Peyer's patch (tissue), 4 donors: ENCODE measurements at regions not wholly inside any gene's neighbourhood (a gene's known extent, or its start where the extent isn't known, plus 50 kb on each side); places are given as distances from the start of the nearest gene placed in this dataset.
"Not testable (repeated sequence)": the region's sequence is repeated elsewhere in the genome, so short reads cannot be mapped to it uniquely, and the experiment has no call there.

Source experiments
- DNase-seq, 3 donors: peaks; one replicate each; pipeline ENCODE4 v3.0.0-alpha.2; 2017 to 2019
- H3K27ac ChIP-seq, 4 donors: fragments of 200-600 bp; sonication (generic); one replicate each; pipeline ENCODE4 v1.5.1; 2016 to 2019
- H3K27me3 ChIP-seq, 2 donors: fragments of 200-600 bp; sonication (generic); one replicate each; pipeline ENCODE4 v1.5.1; 2019
- H3K36me3 ChIP-seq, 3 donors: fragments of 200-600 bp; sonication (generic); one replicate each; pipeline ENCODE4 v1.5.1; 2016 to 2019
- H3K4me1 ChIP-seq, 4 donors: fragments of 200-600 bp; sonication (generic); one replicate each; pipeline ENCODE4 v1.5.1; 2016 to 2019
- H3K4me3 ChIP-seq, 4 donors: fragments of 200-600 bp; sonication (generic); 1 replicate in 3 of 4; 2 replicates in 1 of 4; pipeline ENCODE4 v1.5.1; 2016 to 2019; ENCODE audit warnings: mild to moderate bottlenecking in 1 of 4
- H3K9me3 ChIP-seq, 4 donors: fragments of 200-600 bp; sonication (generic); one replicate each; pipeline ENCODE4 v1.5.1; 2016 to 2019; ENCODE audit warnings: mild to moderate bottlenecking in 1 of 4
- POLR2A ChIP-seq, 2 donors: fragments of 450-650 bp; IDR thresholded peaks; one replicate each; pipeline ENCODE4 v1.5.1; 2017; ENCODE audit warnings: antibody characterized with exemption in 2 of 2, mild to moderate bottlenecking in 2 of 2, moderate library complexity in 2 of 2
- TF ChIP-seq, protein P1 (sequence below), 6 experiments: fragments of 450-650 bp in 4 of 6; fragments of 200-600 bp in 2 of 6; sonication (generic) in 1 of 6; IDR thresholded peaks; one replicate each; pipeline ENCODE4 v1.5.1; 2017 to 2019; ENCODE audit warnings: antibody characterized with exemption in 6 of 6, mild to moderate bottlenecking in 3 of 6, moderate library complexity in 1 of 6

DNA sequence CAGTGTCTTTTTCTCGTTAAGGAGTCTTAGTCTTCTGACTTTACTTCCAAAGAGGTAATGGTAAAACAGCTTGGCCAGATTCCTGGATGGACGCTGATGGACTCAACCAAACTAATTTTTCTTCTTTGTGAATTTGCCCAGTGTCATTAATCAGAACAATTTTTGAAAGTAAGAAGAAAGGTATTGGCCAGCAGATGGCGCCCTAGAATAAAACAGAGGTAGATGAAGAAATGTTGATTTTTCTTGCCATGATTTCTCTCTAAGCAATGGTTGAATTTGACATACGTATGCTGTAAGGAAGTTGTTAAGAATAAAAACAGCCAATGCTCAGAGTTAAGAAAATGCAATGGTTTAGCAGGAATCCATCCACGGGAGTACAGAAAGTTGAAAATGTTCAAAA is 500.0 kb downstream of the DIRAS2 start:
- Histone ChIP-seq H3K4me1 (no peaks in the 10 kb centered on the region), H3K27me3 (no peaks in the 10 kb centered on the region), H3K27ac (no peak overlapping the region), H3K36me3 (no peaks in the 10 kb centered on the region), H3K9me3 (no peaks in the 10 kb centered on the region), H3K4me3 (no peak overlapping the region)
- peak in 2 of 3 donors; percentile 74 to 87 for DNase-seq
- TF ChIP-seq POLR2A (IDR thresholded peaks at IDR 0.05), result no peak
- TF ChIP-seq, protein P1, sequence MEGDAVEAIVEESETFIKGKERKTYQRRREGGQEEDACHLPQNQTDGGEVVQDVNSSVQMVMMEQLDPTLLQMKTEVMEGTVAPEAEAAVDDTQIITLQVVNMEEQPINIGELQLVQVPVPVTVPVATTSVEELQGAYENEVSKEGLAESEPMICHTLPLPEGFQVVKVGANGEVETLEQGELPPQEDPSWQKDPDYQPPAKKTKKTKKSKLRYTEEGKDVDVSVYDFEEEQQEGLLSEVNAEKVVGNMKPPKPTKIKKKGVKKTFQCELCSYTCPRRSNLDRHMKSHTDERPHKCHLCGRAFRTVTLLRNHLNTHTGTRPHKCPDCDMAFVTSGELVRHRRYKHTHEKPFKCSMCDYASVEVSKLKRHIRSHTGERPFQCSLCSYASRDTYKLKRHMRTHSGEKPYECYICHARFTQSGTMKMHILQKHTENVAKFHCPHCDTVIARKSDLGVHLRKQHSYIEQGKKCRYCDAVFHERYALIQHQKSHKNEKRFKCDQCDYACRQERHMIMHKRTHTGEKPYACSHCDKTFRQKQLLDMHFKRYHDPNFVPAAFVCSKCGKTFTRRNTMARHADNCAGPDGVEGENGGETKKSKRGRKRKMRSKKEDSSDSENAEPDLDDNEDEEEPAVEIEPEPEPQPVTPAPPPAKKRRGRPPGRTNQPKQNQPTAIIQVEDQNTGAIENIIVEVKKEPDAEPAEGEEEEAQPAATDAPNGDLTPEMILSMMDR (IDR thresholded peaks at IDR 0.05), result peak; percentile 44 to 79 (median 70)

DNA sequence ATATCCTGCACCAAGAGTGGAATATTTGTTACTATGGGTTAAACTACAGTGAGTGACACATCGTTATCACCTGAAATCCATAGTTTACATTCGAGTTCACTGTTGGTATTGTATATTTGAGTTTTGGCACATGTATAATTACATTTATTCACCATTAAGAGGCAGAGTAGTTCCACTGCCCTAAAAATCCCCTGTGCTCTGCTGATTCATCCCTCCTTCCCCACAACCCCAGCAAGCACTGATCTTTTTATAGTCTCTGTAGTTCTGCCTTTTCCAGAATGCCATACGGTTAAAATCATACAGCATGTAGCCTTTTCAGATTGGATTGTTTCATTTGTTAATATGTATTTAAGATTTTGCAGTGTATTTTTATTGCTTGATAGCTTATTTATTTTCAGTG is 495.2 kb downstream of the DIRAS2 start:
- H3K4me1 ChIP-seq, result no peaks in the 10 kb centered on the region
- H3K9me3 ChIP-seq, result no peaks in the 10 kb centered on the region
- no peaks in the 10 kb centered on the region for H3K36me3 ChIP-seq
- no peak overlapping the region for H3K27ac ChIP-seq
- no peak overlapping the region for H3K4me3 ChIP-seq
- TF ChIP-seq, protein P1 (IDR thresholded peaks at IDR 0.05), result no peak
- TF ChIP-seq POLR2A (IDR thresholded peaks at IDR 0.05), result no peak
- H3K27me3 ChIP-seq, result no peaks in the 10 kb centered on the region
- no peak for DNase-seq

DNA sequence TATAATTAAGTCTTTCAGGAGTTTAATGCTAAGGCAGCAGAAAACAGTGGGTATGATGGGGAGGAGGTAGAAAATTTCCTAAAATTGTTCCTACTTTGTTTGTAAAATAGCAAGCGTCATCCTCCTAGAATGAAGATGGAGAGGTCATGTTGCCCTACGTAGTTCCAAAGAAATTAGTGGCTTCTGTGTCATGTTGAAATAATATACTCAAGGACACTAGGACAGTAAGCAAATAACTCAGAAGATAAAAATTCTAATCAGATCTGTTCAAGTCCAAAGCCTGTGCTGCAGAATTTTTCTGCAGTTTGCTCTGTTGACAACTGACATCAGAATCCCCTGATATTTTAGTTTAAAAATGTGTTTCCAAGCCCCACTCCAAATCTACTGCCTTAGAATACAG is 486.3 kb downstream of the DIRAS2 start:
- H3K36me3 ChIP-seq, result no peaks in the 10 kb centered on the region
- H3K27ac ChIP-seq, result no peak overlapping the region
- H3K27me3 ChIP-seq, result no peaks in the 10 kb centered on the region
- no peak for DNase-seq
- H3K9me3 ChIP-seq, result no peaks in the 10 kb centered on the region
- H3K4me1 ChIP-seq, result no peaks in the 10 kb centered on the region
- TF ChIP-seq, protein P1 (IDR thresholded peaks at IDR 0.05), result no peak
- TF ChIP-seq POLR2A (IDR thresholded peaks at IDR 0.05), result no peak
- H3K4me3 ChIP-seq, result no peak overlapping the region

DNA sequence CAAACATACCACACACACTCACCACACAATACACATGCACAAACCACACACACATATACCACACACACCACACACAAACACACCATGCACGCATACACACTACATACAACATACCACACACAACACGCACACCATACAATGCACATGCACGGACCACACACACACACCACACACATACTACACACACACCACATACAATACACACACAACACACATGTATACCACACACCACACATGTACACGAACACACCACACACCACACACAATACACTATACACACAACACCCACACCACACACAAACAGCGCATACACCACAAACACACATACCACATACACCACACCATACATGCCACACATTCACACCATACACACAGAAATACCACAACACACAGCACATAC is 480.3 kb downstream of the DIRAS2 start:
- Histone ChIP-seq H3K4me3 (no peak overlapping the region), H3K27ac (peak overlapping the region in 1 of 4 donors; percentile 56), H3K27me3 (no peaks in the 10 kb centered on the region), H3K36me3 (no peaks in the 10 kb centered on the region), H3K4me1 (peaks cover 0 to 4% (median 0%) of the 10 kb centered on the region in 4 donors), H3K9me3 (no peaks in the 10 kb centered on the region)
- DNase-seq, result no peak
- TF ChIP-seq, protein P1 (IDR thresholded peaks at IDR 0.05), result no peak
- TF ChIP-seq POLR2A (IDR thresholded peaks at IDR 0.05), result no peak

DNA sequence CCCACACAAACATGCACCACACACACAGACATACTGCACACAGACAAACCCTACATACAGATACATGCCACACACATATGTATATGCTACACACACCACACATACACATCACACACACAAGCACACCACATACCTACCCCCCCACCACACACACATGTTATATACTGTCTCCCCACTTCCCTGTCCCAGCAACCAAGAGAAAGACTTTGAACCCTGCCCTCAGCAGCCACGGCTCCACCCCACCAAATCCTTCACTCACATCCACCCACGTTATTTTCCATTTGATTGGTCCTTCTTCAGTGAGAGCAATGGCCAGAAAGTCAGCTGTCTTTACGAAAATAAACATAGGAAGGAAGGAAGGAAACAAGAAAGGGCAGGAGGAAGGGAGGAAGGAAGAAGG is 479.8 kb downstream of the DIRAS2 start:
- no peaks in the 10 kb centered on the region for H3K36me3 ChIP-seq
- peak overlapping the region in 2 of 4 donors; percentile 27 to 56 for H3K27ac ChIP-seq
- peak in 2 of 3 donors; percentile 63 to 65 for DNase-seq
- no peaks in the 10 kb centered on the region for H3K9me3 ChIP-seq
- peaks cover 0 to 4% (median 2%) of the 10 kb centered on the region in 4 donors for H3K4me1 ChIP-seq
- TF ChIP-seq POLR2A (IDR thresholded peaks at IDR 0.05), result no peak
- TF ChIP-seq, protein P1 (IDR thresholded peaks at IDR 0.05), result no peak
- H3K27me3 ChIP-seq, result no peaks in the 10 kb centered on the region
- no peak overlapping the region for H3K4me3 ChIP-seq

DNA sequence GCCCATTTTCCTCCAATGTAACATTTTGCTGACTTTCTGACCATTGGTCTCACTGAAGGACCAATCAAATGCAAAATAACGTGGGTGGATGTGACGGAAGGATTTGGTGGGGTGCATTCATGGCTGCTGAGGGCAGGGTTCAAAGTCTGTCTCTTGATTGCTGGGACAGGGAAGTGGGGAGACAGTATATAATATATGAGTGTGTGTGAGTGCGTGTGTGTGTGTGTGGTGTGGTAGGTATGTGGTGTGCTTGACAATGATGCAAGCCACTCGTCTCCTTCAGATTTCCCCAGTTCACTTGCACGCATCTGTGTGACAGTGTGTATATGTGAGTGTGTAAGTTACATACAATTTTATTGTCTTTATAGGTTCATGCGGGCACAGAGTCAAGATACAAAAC is 477.3 kb downstream of the DIRAS2 start:
- Histone ChIP-seq H3K27ac (peak overlapping the region in 2 of 4 donors; percentile 37 to 47), H3K9me3 (no peaks in the 10 kb centered on the region), H3K4me3 (no peak overlapping the region), H3K4me1 (peaks cover 0 to 12% (median 4%) of the 10 kb centered on the region in 4 donors), H3K36me3 (no peaks in the 10 kb centered on the region), H3K27me3 (no peaks in the 10 kb centered on the region)
- peak in 2 of 3 donors; percentile 59 to 72 for DNase-seq
- no peak for TF ChIP-seq POLR2A (IDR thresholded peaks at IDR 0.05)
- TF ChIP-seq, protein P1 (IDR thresholded peaks at IDR 0.05), result no peak

DNA sequence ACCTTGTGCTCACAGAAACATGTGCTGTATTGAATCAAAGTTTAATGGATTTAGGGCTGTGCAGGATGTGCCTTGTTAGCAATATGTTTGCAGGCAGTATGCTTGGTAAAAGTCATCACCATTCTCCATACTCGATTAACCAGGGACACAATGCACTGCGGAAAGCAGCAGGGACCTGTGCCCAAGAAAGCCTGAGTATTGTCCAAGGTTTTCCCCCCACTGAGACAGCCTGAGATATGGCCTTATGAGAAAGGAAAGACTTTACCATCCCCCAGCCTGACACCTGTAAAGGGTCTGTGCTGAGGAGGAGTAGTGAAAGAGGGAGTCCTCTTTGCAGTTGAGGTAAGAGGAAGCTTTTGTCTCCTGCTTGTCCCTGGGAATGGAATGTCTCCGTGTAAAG is 476.2 kb downstream of the DIRAS2 start:
- H3K27me3 ChIP-seq, result not testable (repeated sequence)

More for the DNA sequence above, 476.2 kb downstream of the DIRAS2 start:
- DNase-seq, H3K36me3 ChIP-seq, H3K27ac ChIP-seq, H3K9me3 ChIP-seq, H3K4me3 ChIP-seq: not testable (repeated sequence)
- H3K4me1 ChIP-seq, result peaks cover 0 to 12% (median 4%) of the 10 kb centered on the region in 4 donors
